ENCODE measurements at regions not wholly inside any gene's neighbourhood (a gene's known extent, or its start where the extent isn't known, plus 50 kb on each side); places are given as distances from the start of the nearest gene placed in this dataset.
"Not testable (repeated sequence)": the region's sequence is repeated elsewhere in the genome, so short reads cannot be mapped to it uniquely, and the experiment has no call there.

DNA sequence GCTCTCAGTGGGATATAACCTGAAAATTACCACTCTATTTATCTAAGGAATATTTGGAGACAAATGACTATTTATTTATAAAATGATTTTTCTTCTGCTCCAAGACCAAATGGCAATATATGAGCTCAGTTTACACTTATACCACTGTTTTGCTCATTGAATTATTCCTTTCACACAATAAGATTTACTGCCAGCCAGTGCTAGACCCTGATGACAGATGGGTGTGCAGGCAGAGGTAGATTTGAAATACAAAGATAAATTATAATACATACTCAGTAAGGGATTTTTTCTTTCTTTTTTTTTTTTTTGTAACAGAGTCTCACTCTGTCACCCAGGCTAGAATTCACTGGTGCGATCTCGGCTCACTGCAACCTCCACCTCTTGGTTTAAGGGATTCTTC is 980.3 kb downstream of the EPHA3 start:
- DNase-seq = no peak

- peak; percentile 17 to 21 for DNase-seq
Observed at GRCh38 chr3:90091549-90091948, 984.1 kb downstream of the EPHA3 start.

DNA sequence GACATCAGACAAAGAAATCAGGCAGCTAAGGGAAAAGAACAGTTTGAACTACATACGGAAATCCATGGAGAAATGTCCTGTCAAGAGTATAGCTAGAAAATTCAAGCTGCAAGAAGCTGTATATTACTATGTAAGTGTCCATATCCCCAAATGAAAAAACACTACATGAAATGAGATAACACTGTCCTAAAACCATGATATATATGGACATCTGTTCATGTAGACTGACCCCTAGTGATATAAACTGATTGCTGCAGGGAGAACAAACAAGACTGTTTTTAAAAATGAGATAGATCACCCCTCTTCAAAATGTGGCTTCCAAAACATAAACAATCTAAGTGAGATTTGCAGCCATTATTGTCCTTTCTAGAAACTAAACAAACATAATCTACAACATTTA is 985.6 kb downstream of the EPHA3 start:
- DNase-seq = peak; percentile 6 to 14

DNA sequence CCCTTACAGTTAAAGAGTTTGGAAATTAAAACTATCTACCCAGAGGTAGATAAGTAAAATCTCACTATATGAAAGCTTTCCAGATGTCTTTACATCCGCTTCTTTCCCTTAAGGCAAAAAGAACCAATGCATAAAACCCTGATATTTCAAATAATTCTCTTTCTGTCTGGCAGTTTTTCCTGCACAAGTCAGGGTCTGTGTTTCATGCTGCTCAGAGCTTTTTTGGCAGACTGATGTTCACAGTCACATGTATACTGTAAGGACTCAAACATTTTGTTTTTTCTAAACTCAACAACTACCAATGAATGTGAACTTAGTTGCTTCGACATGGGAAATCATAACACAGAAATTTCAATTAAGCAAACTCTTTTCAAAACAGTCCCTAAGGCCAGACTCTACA is 988.4 kb downstream of the EPHA3 start:
- no peak for DNase-seq

GRCh38 chr3:90099493-90099892 is 992.1 kb downstream of the EPHA3 start:
- DNase-seq = no peak

DNA sequence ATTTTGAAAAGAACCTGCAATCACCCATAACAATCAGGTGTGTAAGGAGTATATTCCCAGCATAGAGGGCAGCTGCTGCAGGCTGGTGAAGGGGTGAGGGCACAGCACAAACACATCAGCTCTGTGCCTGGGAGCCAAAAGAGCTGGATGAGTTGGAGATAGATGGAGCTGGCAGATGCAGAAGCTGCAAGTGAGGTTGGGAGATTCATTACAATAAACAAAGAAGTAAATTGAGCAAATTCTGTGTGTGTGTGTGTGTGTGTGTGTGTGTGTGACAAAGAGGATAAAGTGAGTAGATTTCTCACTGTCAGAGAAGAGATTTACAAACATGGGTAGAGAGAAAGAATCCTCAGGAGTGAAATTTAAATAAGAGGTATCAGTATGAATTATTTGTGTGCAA is 994.7 kb downstream of the EPHA3 start:
- DNase-seq = no peak

GRCh38 chr3:90121326-90121725 is 1013.9 kb downstream of the EPHA3 start:
- no peak for DNase-seq

DNA sequence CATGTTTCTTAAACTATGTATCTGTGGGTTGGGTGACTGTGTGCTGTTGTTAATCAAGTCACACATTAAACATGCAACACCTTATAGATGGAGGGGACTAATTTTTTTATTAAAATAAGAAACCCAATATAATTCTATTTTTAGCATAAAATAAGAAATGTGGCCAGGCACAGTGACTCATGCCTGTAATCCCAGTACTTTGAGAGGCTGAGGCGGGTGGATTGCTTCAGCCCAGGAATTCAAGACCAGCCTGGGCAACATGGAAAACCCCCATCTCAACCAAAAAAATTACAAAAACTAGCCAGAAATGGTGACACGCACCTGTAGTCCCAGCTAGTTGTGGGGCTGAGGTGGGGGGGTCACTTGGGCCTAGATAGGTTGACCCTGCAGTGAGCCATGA is 1021.0 kb downstream of the EPHA3 start:
- DNase-seq = no peak

DNA sequence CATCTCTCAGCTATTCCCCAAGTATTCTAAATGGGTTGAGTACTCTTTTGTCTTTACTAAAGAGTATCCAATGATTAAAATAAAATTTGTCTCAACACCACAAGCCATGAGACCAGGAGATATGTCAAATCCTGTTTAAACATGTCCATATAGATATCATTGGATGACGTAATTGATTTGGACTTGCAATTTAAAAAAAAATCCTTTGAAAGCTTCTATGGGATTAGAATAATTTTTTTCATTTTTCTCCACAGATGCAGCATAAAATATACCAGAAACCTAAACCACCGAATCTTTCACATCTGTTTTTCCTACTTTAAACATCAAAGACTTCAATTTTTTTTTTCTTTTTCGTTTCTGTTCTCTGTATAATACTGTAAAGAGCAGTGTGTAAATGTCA is 1022.3 kb downstream of the EPHA3 start:
- DNase-seq = no peak

DNA sequence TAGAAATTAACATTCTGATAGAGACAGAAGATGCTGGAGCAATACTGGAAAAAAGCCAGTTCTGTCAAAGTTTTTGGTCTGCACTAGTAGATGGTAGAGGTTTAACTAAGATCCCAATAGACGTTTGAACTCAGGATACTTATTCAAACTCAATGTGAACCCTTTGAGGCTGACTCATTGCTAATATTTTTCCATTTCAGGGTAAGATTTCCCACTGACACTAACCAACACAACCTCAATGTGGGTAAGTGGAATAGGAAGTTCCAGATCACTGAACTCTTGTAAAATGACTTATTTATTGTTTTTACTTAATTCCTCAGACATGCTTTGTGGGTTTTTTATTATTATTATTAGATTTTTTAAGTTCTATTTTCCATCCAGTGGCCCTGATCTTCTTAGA is 1024.8 kb downstream of the EPHA3 start:
- no peak for DNase-seq

DNA sequence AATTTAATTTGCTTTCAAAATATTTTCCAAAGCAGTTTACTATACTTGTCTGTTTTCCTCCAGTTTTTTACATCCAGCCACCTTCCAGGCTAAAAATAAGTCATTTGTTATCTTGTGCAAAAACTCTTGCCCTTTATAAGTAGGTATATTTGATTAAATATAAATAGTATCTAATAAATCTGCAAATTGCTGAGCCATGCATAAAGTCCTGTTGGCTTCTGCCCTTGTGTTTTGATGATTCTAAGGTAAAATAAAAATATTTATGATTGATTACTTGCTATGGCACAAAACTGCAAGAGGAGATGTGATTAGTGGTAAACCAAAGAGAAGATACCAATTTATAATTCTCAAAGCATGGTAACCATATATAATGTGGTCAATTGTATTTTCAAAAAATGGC is 1026.7 kb downstream of the EPHA3 start:
- no peak for DNase-seq

DNA sequence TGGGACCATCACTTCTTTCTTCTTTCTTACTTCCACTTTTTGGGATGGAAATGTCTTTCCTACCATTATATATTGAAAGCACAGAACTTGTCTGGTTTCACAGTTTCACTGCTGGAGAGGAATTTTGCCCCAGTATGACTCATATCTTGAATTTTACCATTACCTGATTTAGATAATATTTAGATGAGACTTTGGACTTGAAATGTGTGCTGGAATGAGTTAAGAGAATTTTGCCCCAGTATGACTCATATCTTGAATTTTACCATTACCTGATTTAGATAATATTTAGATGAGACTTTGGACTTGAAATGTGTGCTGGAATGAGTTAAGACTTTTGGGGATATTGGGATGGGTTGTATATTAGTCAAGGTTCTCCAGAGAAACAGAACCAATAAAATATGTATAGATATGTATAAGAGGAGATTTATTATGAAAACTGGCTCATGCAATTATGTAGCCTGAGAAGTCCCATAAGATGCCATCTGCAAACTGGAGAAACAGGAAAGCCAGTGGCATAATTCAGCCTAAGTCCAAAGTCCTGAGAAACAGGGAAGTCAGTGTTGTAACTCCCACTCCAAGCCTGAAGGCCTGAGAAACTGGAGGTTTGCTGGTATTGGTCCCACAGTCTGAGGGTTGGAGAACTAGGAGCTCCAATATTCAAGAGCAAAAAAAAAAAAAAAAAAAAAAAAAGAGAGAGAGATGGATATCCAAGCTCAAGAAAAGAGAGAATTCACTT is 1029.2 kb downstream of the EPHA3 start:
- DNase-seq = no peak

GRCh38 chr3:90145094-90145860 is 1037.9 kb downstream of the EPHA3 start:
- DNase-seq = no peak

DNA sequence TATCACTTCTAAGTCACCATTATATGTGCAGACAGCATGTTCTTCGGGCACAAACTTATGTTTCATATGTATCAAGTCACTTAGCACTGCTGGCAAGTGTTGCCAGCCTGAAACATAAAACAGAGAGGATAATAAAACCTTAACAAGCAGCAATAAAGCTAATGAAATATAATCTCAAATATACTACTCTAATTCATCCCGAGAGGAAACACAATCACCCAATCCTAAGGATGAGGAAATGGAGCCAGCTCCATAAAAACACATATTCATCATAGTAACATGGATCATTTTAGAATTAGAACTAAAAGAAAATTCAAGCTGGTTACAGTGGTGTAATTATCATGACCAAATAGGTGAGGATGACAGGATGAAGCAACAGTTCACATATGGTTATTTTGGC is 1072.7 kb downstream of the EPHA3 start:
- no peak for DNase-seq

GRCh38 chr3:90180543-90180942 is 1073.1 kb downstream of the EPHA3 start:
- no peak for DNase-seq

- peak in 1 of 2 donors; percentile 2 for DNase-seq
Observed at GRCh38 chr3:90182291-90182976, 1075.0 kb downstream of the EPHA3 start.

DNA sequence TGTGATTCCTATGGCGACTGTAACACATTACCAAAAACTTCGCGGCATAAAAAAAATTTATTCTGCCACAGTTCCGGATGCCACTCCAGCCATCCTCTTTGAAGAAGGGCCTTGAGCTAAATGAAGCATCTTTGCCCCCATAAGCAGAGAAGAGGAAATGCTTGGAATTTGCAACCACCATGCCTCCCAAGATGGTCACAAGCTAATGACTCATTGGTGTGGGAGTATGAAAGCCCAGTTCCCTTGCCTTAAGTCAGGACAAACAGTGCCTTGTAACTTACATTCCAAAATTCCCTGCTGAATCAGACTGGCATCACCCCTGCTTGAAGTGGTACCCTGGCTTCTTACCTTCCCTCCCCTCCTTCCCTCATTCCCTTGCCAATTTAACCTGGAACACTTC is 1077.4 kb downstream of the EPHA3 start:
- DNase-seq = peak; percentile 63 to 79

GRCh38 chr3:90197383-90197782 is 1090.0 kb downstream of the EPHA3 start:
- not testable (repeated sequence) for DNase-seq

DNA sequence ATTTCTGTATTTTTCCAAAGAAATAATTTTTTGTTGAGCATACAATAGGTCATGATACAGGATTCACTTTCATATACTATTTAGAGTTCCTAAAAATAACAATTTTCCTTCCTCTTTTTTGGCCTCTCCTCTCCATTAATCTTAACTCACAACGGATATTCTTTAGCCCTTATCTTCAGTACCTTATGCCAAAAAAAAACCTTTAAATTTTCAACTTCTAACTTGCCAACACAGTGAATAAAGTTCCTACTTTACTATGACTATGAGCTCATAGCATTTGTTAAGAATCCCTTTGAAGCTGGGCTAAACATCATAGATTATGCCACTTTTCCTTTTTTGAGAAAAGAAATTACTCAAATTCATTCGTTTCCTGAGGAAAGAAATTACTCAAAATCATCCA is 1095.5 kb downstream of the EPHA3 start:
- DNase-seq = not testable (repeated sequence)

DNA sequence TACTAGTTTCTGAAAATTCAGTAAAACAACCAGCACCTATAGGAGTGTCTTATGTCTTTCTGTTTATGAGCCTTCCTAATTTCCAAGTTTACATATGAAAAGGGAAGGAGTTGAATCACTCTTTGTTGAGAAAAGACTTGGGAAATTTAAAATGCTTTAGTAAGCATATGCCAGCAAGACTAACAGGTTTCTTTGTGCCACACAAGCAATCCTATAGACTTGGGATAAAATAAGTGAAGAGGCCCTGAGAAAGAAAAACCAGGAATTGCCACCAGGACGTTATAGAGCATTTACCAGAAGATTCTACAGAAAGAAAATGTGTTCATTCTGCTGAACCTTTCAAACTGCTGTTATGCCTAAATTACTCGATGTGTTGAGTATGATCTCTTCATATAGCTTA is 1099.1 kb downstream of the EPHA3 start:
- DNase-seq = not testable (repeated sequence)

GRCh38 chr3:90207353-90208097 is 1100.1 kb downstream of the EPHA3 start:
- not testable (repeated sequence) for DNase-seq

DNA sequence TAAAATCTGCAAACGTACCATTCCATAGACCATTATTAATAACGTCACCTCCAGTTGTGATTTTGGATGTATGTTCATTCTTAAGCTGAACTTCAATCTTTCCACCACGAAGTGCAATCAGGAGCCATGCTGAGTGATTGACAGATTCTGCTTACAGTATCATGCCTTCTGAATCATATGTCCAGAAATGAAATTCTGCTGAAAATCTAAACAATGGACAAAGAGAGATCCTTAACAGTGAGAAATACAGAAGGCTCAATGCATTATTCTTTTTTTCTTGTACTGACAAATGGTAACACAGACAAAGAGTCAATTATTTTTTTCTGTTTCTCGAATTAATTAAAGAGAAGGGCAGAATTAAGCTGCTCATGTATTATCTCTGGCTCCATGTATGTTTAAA is 1114.5 kb downstream of the EPHA3 start:
- no peak for DNase-seq

DNA sequence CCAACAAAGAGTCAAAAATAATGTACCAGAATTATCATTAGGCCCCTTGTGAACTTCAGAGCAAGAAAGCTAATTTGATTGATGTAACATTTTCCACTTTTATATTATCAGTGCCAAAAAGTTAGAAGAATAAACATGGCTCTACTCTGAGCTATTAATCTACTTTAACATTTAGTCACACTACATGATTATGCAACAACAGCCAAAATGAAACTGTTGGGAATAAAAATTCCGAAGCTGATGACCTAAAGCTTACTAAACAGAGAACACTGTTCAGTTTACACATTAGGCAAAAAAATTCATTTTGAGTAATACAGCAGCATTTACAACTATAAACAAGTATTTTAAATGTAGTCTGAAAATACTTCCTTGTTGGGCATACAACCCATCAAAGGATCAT is 1134.1 kb downstream of the EPHA3 start:
- no peak for DNase-seq

Data from inflammatory macrophage (primary cell).